ENCODE measurements at regions not wholly inside any gene's neighbourhood (a gene's known extent, or its start where the extent isn't known, plus 50 kb on each side); places are given as distances from the start of the nearest gene placed in this dataset.
"Not testable (repeated sequence)": the region's sequence is repeated elsewhere in the genome, so short reads cannot be mapped to it uniquely, and the experiment has no call there.

DNA sequence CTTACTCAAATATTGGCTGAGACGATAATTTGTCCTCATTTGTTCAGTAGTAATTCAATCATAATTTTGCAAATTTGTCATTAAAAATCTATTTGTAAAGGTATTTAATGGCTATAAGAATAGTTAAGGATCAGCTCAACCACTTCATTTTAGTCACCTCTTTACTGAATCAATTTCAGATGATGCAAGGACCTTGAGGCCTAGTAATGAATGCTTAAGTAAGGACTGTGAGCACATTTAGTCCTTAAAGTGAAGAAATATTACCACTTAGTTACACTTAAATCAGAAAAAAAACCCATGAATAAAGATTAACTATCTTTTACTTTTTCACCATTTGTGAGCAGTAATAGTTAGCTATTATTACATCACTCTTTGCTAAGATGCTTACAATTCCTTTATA is 778.9 kb downstream of the CCDC85A start:
- no peak for DNase-seq (ENCODE audit: low spot score)

DNA sequence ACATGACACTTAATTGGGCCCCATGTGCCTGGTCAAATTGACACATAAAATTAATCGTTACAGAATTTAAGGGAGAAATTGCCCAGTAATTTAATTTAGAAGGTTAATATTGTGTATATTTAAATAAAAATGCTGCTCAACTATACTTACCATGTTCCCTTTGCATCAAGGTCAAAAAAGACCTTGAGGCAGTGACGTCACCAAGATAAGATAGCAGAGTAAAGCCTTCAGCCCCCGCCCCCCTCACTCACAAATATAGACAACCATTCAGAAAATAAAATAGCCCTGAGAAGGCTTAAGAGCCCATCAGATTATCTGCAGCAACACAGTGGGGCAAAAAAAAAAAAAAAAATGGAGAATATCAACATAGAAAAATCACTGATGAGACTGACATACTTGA is 785.7 kb downstream of the CCDC85A start:
- no peak for DNase-seq (ENCODE audit: low spot score)

DNA sequence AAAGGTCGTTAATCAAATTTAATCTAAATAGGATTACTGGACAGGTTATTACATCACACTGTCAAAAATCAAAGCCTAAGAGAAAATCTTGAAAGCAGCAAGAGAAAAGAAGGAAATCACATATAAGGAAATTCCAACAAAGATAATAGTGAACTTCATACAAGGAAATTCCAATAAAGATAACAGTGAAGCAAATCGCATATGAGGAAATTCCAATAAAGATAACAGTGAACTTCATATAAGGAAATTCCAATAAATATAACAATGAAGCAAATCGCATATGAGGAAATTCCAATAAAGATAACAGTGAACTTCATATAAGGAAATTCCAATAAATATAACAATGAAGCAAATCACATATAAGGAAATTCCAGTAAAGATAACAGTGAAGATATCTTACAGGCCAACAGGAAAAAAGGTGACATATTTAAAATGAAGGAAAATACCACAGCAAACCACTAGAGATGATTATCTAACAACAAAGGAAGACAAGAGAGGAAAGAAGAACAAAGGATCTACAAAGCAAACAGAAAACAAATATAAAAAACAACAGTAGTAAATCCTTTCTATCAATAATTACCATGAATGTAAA is 787.7 kb downstream of the CCDC85A start:
- DNase-seq (ENCODE audit: low spot score) = no peak

DNA sequence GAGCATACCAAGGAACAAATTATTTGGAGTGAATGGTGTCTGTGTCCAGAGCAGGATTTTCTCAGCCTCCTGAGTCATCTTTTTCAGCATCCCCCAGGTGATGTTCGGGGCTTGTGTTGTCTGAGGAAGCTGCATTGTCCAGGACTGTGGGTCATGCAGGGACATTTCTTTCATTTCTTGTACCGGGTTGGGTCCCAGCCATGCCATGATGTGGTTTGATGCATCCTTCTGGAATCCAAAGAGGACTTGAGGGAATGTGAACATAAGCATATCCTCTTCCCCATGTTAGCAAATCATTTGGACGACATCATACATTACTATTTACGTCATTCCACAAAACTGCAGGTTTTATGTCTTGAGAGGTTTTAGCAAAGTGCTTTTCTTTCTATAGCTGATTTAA is 797.8 kb downstream of the CCDC85A start:
- no peak for DNase-seq (ENCODE audit: low spot score)

DNA sequence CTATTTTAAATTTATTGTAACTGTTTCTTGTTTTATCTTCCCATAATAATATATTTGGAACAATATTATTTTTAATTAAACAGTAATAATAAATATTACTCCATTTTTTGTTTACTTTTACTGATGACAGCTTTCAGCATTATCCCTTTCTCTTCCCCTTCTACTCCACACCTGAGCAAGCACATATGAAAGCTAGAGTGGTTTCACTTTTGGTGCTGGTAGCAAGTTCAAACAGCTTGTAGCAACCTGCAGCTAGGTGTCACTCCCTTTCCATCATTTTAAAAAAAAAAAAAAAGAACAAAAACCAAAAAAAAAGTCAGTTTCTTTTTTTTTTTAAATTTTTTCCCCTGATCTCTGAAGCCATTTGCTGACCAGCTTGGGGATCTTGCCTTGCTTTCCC is 801.8 kb downstream of the CCDC85A start:
- no peak for DNase-seq (ENCODE audit: low spot score)

DNA sequence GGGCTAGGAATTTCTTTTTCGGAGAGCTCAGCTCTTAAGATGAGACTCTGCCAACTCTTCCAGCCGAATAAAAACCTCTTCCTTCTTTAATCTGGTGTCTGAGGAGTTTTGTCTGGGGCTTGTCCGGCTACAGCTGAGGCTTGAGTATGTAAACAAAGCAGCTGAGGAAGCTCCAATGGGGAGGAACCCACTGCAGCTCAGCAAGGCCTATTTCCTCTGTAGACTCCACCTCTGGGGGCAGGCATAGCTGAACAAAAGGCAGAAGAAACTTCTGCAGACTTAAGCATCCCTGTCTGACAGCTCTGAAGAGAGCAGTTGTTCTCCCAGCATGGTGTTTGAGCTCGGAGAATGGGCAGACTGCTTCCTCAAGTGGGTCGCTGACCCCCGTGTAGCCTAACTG is 838.7 kb downstream of the CCDC85A start:
- DNase-seq (ENCODE audit: low spot score) = no peak

DNA sequence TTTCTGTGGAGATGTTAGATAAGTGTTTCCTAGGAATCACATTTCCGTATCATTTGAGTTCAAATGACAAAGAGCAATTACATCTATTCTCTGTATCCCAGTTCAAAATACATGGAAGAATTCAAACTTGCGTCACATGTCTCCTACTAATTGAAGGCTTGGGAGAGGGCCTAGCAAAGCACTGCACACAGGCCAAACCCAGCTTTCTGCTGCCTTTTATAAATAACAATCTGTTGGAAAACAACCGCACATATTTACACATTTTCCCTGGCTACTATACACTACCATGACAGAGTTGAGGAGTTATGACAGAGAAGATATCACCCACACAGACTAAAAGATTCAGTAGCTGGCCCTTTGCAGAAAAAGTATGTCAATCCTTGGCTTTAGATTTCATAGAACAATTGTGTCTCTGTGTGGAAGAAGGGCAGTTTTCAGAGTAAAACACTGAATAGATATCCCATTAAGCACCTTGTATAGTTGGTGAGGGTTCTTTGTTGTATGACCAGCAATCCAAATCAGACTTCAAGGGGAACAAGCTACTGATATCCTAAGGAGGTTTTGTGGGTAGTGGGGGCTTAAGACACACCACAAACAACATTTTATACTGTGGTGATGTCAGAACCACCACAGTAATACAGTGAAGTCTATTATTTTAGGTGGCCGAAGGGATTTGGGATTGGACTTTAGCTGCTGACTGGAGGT is 861.3 kb downstream of the CCDC85A start:
- no peak for DNase-seq (ENCODE audit: low spot score)

DNA sequence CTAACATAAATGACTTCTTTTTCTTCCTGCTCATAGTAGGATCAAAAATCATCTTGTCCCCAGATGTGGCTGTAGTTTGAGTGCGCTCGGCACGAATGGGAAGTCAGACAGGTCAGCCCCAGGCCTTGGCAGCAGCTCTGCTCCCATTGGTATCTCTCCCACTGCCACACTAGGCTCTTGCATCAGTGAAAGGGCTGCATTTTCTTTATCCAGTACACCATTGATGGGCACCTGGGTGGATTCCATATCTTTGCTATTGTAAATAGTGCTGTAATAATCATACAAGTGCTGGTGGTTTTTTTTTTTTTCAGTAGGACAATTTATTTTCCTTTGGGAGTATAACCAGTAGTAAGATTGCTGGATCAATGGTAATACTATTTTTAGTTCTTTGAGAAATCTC is 865.5 kb downstream of the CCDC85A start:
- no peak for DNase-seq (ENCODE audit: low spot score)

DNA sequence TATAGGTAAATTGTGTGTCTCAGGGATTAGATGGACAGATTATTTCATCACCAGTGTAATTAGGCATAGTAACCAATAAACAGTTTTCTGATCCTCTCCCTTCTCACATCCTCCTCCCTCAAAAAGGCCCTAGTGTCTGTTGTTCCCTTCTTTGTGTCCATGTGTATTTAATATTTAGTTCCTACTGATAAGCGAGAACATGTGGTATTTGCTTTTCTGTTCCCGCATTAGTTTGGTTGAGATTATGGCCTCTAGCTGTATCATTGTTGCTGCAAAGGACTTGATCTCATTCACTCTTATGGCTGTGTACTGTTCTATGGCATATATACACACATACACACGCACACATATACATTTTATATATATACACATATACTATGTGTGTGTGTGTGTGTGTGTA is 866.2 kb downstream of the CCDC85A start:
- no peak for DNase-seq (ENCODE audit: low spot score)

DNA sequence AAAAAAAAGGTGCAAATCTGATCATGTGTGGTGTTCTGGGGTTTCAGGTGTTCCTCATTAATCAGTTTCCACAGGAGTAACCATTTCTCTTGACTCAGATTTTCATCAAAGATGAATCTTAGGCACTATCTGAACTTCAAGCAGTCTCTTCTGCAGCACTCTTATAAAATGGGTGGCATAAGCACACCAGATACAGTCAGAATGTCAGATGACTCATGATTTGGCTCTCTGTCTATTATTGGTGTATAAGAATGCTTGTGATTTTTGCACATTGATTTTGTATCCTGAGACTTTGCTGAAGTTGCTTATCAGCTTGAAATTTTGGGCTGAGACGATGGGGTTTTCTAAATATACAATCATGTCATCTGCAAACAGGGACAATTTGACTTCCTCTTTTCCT is 882.5 kb downstream of the CCDC85A start:
- DNase-seq (ENCODE audit: low spot score) = not testable (repeated sequence)

DNA sequence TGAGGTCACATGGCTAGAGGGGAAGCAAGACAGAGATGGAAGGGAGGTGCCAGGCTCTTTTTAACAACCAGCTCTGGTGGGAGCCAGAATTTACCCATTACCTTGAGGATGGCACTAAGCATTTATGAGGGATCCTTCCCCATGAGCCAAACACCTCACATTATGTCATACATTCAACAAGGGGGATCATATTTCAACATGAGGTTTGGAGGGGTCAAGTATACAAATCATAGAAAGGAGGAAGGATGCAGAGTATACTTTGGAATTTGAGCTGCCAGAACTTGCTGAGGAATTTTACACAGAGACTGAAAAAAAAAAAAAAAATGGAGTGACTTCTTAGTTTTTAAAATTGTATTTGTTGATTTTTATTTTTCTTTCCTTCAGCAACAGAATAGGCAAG is 891.4 kb downstream of the CCDC85A start:
- DNase-seq (ENCODE audit: low spot score) = no peak

DNA sequence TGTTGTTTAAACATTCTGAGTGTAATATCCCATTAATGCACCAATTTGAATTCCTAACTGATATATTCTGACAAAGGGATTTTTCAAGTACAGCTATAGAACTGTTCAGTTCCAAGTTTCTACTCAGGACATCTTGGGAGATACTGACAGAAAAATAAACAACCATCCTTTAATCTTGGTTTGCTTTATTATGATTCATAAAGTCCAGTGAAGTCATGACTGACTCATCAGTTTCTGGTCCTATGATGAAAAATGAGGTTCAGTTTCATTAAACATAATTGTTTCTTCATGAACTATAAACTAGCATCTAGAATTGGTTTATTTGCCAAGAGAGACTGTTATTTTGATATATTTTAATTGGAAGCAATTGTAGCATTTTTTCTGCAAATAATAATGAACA is 896.2 kb downstream of the CCDC85A start:
- DNase-seq (ENCODE audit: low spot score) = no peak

DNA sequence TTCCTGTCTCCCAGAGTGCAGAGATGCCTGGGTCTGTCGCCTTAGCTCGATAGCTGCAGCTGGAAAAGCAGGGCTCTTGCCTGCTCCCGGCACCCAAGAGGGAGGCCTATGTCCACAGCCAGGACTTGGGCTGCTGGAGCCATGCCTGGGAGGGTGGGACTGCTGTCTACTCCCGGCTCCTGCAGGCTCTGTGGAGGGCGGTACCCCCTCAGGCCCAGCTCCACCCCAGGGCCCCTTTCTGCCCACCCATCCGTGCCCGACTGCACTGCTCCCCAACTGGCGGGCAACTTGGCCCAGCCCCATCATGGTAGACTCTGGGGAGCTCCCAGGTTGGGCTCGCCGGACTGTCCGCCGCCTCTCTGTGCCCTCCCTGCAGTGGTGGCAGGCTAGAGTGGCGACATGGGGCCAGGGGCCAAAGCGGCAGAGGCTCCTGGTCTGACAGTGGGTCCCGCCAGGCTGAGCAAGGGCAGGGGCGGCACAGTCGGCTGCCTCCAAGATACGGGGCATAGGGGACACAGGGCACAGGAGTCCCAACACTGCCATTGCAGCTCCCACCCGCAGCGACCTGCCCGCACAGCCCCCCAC is 901.0 kb downstream of the CCDC85A start:
- no peak for DNase-seq (ENCODE audit: low spot score)

DNA sequence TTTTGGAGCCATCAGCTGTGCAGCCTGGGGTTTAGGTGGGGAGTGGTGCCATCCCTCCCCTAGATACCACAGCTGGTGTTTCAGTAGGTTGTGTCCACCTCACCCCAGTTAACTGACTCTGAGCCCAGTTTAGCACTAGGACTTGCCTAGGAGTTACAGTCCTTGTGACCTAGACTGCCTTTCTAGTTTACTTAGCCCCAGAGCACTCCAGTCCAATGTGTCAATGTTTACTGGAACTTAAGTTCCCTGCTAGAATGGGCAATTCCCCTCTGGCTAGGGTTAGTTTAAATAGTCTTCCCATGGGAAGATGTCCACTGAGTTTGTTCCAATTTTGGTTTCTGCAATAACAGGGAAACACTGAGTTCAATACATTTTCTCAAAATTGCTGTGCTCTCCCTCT is 909.2 kb downstream of the CCDC85A start:
- no peak for DNase-seq (ENCODE audit: low spot score)

DNA sequence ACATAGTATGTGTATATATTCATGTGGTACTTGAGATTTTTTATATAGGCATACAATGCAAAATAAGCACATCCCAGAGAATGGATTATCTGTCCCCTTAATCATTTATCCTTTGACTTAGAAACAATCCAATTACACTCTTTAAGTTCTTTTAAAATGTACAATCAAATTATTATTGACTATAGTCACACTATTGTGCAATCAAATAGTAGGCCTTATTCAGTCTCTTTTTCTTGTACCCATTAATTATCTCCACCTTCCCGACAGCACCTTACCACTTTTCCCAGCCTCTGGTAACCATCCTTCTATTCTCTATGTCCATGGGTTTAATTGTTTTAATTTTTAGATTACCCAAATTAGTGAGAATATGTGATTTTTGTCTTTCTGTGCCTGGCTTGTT is 914.1 kb downstream of the CCDC85A start:
- DNase-seq (ENCODE audit: low spot score) = no peak

DNA sequence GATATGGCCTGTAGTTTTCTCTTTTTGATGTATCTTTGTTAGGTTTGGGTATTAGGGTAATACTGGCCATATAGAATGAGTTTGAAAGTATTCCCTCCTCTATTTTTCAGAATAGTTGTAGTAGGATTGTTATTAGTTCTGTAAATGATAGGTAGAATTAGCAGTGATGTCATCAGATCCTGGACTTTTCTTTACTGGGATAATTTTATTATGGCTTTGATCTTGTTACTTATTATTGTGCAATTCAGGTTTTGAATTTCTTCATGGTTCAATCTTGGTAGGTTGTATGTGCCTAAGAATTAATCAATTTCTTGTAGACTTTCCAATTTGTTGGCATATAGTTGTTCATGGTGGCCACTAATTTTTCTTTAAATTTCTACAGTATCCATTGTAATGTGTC is 916.6 kb downstream of the CCDC85A start:
- DNase-seq (ENCODE audit: low spot score) = no peak

DNA sequence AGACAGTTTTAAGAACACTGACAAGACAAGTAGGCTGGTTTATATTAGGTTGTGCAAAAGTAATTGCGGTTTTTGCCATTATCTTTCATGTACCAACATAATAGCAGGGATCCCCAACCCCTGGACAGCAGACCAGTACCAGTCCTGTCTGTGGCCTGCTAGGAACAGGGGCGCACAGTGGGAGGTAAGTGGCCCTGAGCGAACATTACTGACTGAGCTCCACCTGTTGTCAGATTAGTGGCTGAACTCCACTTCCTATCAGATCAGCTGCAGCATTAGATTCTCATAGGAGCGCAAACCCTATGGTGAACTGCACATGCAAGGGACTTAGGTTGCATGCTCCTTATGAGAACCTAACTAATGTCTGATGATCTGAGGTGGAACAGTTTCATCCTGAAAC is 921.9 kb downstream of the CCDC85A start:
- DNase-seq (ENCODE audit: low spot score) = no peak

DNA sequence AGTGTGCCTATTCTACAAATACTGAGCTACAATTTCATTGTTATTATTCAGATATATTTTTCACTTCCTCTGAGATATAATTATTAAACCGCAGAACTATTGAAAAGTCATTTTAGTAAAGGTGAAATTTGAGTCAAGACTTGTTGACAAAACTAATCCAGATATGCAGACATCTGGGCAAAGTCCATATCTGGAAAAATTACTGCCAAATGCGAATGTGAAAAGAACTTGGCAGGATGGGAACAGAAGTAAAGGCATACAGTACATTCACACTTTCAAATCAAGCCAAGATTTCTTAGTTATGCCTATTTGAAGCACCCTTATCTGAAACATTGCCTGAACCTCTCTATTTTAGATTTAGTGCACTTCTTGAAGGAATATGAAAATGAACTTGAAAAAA is 923.6 kb downstream of the CCDC85A start:
- DNase-seq (ENCODE audit: low spot score) = no peak

DNA sequence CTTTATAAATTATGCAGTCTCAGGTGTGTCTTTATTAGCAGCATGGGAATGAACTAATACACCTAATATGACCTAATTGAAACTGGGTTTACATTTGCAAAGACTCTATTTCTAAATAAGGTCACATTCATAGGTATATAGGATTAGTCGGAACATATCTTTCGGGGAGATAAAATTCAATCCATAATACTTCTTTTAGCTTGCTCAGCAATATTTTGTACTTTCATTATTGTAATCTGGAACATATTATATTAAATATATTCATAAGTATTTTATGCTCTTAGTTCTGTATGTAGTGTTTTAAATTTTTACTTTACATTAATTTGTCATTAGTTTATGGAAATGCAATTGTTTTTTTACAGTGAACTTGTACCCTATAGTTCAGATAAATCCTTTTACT is 927.7 kb downstream of the CCDC85A start:
- no peak for DNase-seq (ENCODE audit: low spot score)

DNA sequence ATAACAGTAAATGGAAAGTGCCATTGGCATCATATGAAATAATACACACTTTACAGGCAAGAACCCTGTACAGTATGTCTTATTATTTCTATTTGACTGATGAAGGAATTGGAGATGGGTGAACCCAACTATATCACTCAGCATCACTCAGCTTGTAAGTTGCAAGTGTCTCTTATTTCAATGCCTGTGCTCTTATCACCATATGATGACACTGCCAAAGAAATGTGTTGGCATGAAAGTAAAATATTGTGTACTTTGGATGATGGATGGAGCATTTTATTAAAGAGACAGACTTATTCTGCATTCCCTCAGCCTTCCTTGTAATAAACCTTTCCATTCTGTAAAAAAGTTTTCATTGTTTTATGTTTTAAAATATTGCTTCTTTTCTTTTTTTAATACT is 927.5 kb upstream of the VRK2 start:
- DNase-seq (ENCODE audit: low spot score) = no peak

DNA sequence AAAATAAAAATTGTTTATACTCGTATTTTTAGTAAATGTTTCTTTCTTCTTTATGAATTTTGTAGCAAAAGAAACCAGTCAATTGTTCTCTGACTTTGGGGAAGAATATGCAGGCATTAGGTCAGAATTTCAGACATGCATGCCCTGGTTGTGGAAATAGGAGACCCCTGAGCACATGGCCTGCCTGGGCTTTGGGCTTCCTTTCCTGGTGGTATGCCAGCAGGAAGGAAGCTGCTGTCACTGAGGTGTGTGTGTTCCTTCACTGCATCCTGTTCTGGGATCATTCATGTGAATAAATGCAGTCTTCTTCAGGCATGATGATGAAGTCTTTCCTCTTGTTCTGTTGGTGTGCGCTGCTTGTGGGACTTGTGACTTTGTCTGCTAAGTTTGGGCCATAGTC is 920.2 kb upstream of the VRK2 start:
- no peak for DNase-seq (ENCODE audit: low spot score)

DNA sequence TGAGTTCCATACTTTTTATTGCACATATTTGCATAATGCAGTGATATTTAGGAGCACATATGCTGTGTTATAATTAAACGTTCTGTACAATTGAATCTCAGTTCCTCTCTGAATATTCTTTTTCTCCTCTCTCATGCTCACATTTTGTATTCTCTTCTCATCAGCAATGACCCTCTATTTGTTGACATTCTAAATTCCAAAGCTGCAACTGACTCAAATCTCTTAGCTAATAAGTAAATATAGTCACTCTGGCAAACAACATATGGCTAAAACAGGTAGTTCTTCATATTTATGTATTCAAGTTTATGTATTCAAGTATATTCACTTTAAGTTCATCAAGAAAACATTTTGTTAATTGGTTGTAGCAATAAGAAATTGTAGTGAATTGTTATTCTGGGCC is 907.4 kb upstream of the VRK2 start:
- no peak for DNase-seq (ENCODE audit: low spot score)

DNA sequence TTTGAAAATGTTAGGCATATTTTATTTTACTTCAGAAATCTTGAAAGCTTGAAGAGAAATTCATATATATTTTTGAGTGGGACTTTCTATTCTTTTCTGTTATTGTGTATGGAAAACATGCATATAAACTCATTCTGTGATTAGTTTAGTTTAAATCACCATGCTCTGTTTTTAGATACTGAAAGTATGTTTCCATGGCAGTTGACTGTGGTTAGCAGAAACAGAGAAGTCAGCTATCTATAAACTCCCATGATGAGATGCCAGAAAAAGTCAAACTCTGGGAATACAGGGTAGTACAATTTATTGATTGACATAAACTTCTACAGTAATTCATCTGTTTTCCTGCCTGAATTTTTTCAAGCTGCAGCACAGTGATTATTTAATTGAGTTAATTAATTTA is 905.3 kb upstream of the VRK2 start:
- DNase-seq (ENCODE audit: low spot score) = no peak

DNA sequence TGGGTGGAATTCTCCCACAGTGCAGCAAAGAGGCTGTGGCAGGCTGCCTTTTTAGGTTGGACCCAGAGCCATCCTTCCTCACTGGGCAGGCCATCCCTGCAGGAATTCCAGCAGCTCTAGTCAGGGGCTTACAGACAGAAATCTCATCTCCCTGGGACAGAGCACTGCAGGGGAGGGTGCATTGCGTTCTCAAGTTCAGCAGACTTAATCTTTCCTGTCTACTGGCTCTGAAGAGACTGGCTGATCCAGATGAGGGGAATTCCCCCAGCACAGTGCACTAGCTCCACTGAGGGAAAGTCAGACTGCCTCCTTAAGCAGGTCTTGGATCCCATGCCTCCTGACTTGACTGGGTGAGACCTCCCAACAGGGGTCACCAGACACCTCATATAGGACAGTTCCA is 899.7 kb upstream of the VRK2 start:
- DNase-seq (ENCODE audit: low spot score) = no peak
